HCT116 (cell line): ENCODE measurements at regions not wholly inside any gene's neighbourhood (a gene's known extent, or its start where the extent isn't known, plus 50 kb on each side); places are given as distances from the start of the nearest gene placed in this dataset.

Experiments
- ATAC-seq: fragments of 200-7000 bp; cut with Tn5 transposase; 2 replicates; pipeline ENCODE4 v1.9.1; 2020; ENCODE audit warnings: mild to moderate bottlenecking, moderate library complexity
- BruUV-seq: library from RNA; stranded (reverse); fragments of 400-500 nt; replicated peaks from 2 replicates; lab custom pipeline; 2021; lab: Mats Ljungman, UMichigan
- CTCF ChIA-PET: fragments of 300-600 bp; sonication (Branson Sonifier 250); formaldehyde crosslinking; loops from one replicate; lab custom pipeline; 2021; ENCODE audit warnings: antibody characterized with exemption; lab: Charles Lee
- POLR2A ChIA-PET: fragments of 300-600, 350-600 bp; sonication (Branson Sonifier 250); formaldehyde crosslinking; loops from one replicate; lab custom pipeline; 2021; ENCODE audit warnings: antibody characterized with exemption; lab: Charles Lee
- RAD21 ChIA-PET, 2 experiments: fragments of 300-600 bp; sonication (Branson Sonifier 250); formaldehyde crosslinking; loops; one replicate each; lab custom pipeline; 2023; ENCODE audit warnings: low total read pairs in 2 of 2; ENCODE audit not compliant: uncharacterized antibody in 2 of 2, unreplicated experiment in 2 of 2, low non-redundant PET in 1 of 2; lab: Charles Lee
- DNase-seq: peaks from one replicate; pipeline ENCODE4 v3.0.0-alpha.2; 2010; ENCODE audit warnings: low read depth, low spot score
- H2AFZ ChIP-seq: fragments of 200-600 bp; shearing (Covaris generic), sonication (generic); 2 replicates; pipeline ENCODE4 v1.6.1; 2017; ENCODE audit warnings: low read depth, mixed run types, mixed read lengths, antibody characterized with exemption, low read length; ENCODE audit not compliant: poor library complexity, severe bottlenecking
- H3K27ac ChIP-seq: 2 replicates; pipeline ENCODE4 v1.5.1; 2012; ENCODE audit warnings: low read depth, low read length
- H3K27me3 ChIP-seq: fragments of 200-600 bp; sonication (generic); 2 replicates; pipeline ENCODE4 v1.6.1; 2016; ENCODE audit warnings: mixed run types, low read length, mixed read lengths; ENCODE audit not compliant: insufficient read depth
- H3K36me3 ChIP-seq, 2 experiments: fragments of 200-500 bp in 1 of 2; fragments of 200-600 bp in 1 of 2; sonication (Bioruptor generic) in 1 of 2; sonication (generic) in 1 of 2; 2 replicates each; pipeline versions ENCODE4 v1.5.1 to v1.6.1; 2014 to 2016; ENCODE audit warnings: low read length in 2 of 2, inconsistent platforms in 1 of 2, mixed read lengths in 1 of 2, mixed run types in 1 of 2; ENCODE audit not compliant: insufficient read depth in 2 of 2, control insufficient read depth in 1 of 2
- H3K4me1 ChIP-seq, 2 experiments: fragments of 200-600 bp in 1 of 2; sonication (generic) in 1 of 2; 2 replicates each; pipeline versions ENCODE4 v1.5.1 to v1.6.1; 2012 to 2017; ENCODE audit warnings: low read length in 2 of 2, inconsistent platforms in 1 of 2, mild to moderate bottlenecking in 1 of 2, mixed read lengths in 1 of 2, mixed run types in 1 of 2, moderate library complexity in 1 of 2; ENCODE audit not compliant: insufficient read depth in 2 of 2, control insufficient read depth in 1 of 2
- H3K4me2 ChIP-seq: fragments of 200-600 bp; sonication (generic); 2 replicates; pipeline ENCODE4 v1.6.1; 2017; ENCODE audit warnings: mixed run types, low read length, mixed read lengths
- H3K4me3 ChIP-seq, 2 experiments: fragments of 200-600 bp in 1 of 2; sonication (generic) in 1 of 2; replicated peaks in 1 of 2; 2 replicates each; pipeline ENCODE4 v1.5.1; 2011 to 2016; ENCODE audit warnings: low read length in 2 of 2, control low read depth in 1 of 2, low read depth in 1 of 2, mild to moderate bottlenecking in 1 of 2, mixed read lengths in 1 of 2, mixed run types in 1 of 2
- H3K79me2 ChIP-seq: fragments of 200-600 bp; sonication (generic); 2 replicates; pipeline ENCODE4 v1.6.1; 2017; ENCODE audit warnings: mild to moderate bottlenecking, mixed run types, low read length, moderate library complexity, mixed read lengths; ENCODE audit not compliant: insufficient read depth
- H3K9ac ChIP-seq: fragments of 200-600 bp; sonication (generic); 2 replicates; pipeline ENCODE4 v1.6.1; 2016; ENCODE audit warnings: low read length, mixed read lengths
- H3K9me2 ChIP-seq: fragments of 200-600 bp; sonication (generic), shearing (Covaris generic); 2 replicates; pipeline ENCODE4 v1.6.1; 2017; ENCODE audit warnings: mixed run types, mild to moderate bottlenecking, moderate library complexity; ENCODE audit not compliant: insufficient read depth
- H3K9me3 ChIP-seq, 2 experiments: fragments of 200-500 bp in 1 of 2; fragments of 200-600 bp in 1 of 2; sonication (Bioruptor generic) in 1 of 2; sonication (generic) in 1 of 2; 2 replicates each; pipeline ENCODE4 v1.6.1; 2014 to 2017; ENCODE audit warnings: low read length in 2 of 2, mixed read lengths in 2 of 2, inconsistent platforms in 1 of 2, low read depth in 1 of 2, mild to moderate bottlenecking in 1 of 2, mixed run types in 1 of 2, moderate library complexity in 1 of 2; ENCODE audit not compliant: control insufficient read depth in 1 of 2, insufficient read depth in 1 of 2
- H4K20me1 ChIP-seq: fragments of 200-600 bp; sonication (generic), shearing (Covaris generic); 2 replicates; pipeline ENCODE4 v1.6.1; 2017; ENCODE audit warnings: mixed run types, mild to moderate bottlenecking, moderate library complexity; ENCODE audit not compliant: insufficient read depth
- ATF3 ChIP-seq: IDR thresholded peaks from 2 replicates; pipeline ENCODE4 v1.6.1; 2012
- ELF1 ChIP-seq: IDR thresholded peaks from 2 replicates; pipeline ENCODE4 v1.6.1; 2012; ENCODE audit warnings: low read depth, borderline replicate concordance
- EZH2 ChIP-seq: fragments of 200-600 bp; sonication (generic); IDR thresholded peaks from 2 replicates; pipeline ENCODE4 v1.6.1; 2017; ENCODE audit warnings: antibody characterized with exemption, mixed run types
- EZH2phosphoT487 ChIP-seq: fragments of 200-600 bp; IDR thresholded peaks from 2 replicates; pipeline ENCODE4 v1.6.1; 2018; ENCODE audit warnings: antibody characterized with exemption, borderline replicate concordance
- FOSL1 ChIP-seq: IDR thresholded peaks from 2 replicates; pipeline ENCODE4 v1.6.1; 2012; ENCODE audit warnings: low read depth
- JUND ChIP-seq: IDR thresholded peaks from 2 replicates; pipeline ENCODE4 v1.6.1; 2012
- POLR2AphosphoS5 ChIP-seq: IDR thresholded peaks from 2 replicates; pipeline ENCODE4 v1.6.1; 2011; ENCODE audit warnings: mild to moderate bottlenecking, low read depth, low read length, moderate library complexity
- SP1 ChIP-seq: IDR thresholded peaks from 2 replicates; pipeline ENCODE4 v1.6.1; 2012; ENCODE audit warnings: low read depth
- SRF ChIP-seq: IDR thresholded peaks from 2 replicates; pipeline ENCODE4 v1.6.1; 2012; ENCODE audit warnings: low read depth
- YY1 ChIP-seq: IDR thresholded peaks from 2 replicates; pipeline ENCODE4 v1.6.1; 2011; ENCODE audit warnings: low read length, low read depth, moderate library complexity, mild to moderate bottlenecking; ENCODE audit not compliant: insufficient replicate concordance; ENCODE audit errors: extremely low read depth
- intact Hi-C: fragments of 100-400 bp; cut with micrococcal nuclease; formaldehyde crosslinking; loops from 2 replicates; pipeline ENCODE4 v1.10.0; 2022
- TF ChIP-seq, protein P1 (sequence below): IDR thresholded peaks from 2 replicates; pipeline ENCODE4 v1.6.1; 2011; ENCODE audit warnings: mild to moderate bottlenecking, low read length, moderate library complexity; ENCODE audit not compliant: insufficient replicate concordance; ENCODE audit errors: extremely low read depth
- TF ChIP-seq, protein P2 (sequence below), 3 experiments: fragments of 200-600 bp in 1 of 3; sonication (generic) in 1 of 3; IDR thresholded peaks in 2 of 3; conservative IDR thresholded peaks in 1 of 3; 2 replicates each; pipeline ENCODE4 v1.5.1; 2012 to 2017; ENCODE audit warnings: low read depth in 2 of 3, low read length in 2 of 3, antibody characterized with exemption in 1 of 3, borderline replicate concordance in 1 of 3, control low read depth in 1 of 3, mild to moderate bottlenecking in 1 of 3, mixed read lengths in 1 of 3, mixed run types in 1 of 3, moderate library complexity in 1 of 3; ENCODE audit not compliant: insufficient read depth in 1 of 3

DNA sequence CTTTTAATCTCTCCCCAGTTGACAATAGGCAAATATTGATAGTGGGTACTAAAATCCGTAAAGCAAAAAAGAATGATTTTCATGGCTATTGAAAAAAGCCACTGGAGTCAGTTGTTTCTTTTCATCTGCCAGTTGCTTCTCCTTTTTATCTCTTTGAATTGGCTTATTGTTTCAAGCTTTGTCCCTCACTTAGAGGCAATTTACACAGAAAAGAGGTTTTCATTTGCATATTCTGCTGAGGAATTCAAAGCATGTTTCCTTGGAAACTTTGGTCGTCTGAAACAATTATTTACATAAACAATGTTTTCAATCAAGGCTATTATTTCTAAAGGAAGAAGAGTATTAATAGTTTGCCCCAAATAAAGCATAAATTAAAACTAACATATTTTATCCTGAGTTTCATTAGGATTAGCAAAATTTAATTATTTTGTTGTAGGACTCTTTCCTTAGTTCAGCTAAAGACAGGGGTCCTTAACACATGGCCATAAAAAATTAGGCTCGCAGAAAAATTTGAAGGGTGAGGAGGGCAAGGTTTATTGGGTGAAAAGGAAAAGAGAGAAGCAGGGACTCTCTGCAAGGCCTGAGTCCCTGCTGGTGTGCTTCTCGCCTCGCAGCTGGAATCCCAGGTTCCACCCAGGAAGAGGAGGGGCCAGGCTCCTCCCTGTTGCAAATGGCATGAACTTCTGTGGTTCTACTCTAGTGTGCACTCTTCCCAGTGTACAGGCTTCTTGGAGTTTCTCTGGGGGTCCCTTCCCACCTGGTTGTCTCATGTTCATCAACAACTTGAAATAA, 138.8 kb upstream of the LAMA2 start:
- Histone ChIP-seq H3K9ac (no peak overlapping the region), H3K36me3 (no peaks in the 10 kb centered on the region), H3K27ac (no peak overlapping the region), H4K20me1 (no peaks in the 10 kb centered on the region), H2AFZ (peak overlapping the region; percentile 71), H3K4me2 (no peak overlapping the region), H3K9me2 (peaks cover 5% of the 10 kb centered on the region; the same call in 1 of the 2 replicates), H3K9me3 (no peaks in the 10 kb centered on the region), H3K27me3 (no peaks in the 10 kb centered on the region), H3K79me2 (no peaks in the 10 kb centered on the region), H3K4me3 (no peak overlapping the region), H3K4me1 (peaks cover 0 to 2% of the 10 kb centered on the region in 2 experiments; a peak in 3 of 4 replicates)
- TF ChIP-seq YY1: no peak
- TF ChIP-seq, protein P1, sequence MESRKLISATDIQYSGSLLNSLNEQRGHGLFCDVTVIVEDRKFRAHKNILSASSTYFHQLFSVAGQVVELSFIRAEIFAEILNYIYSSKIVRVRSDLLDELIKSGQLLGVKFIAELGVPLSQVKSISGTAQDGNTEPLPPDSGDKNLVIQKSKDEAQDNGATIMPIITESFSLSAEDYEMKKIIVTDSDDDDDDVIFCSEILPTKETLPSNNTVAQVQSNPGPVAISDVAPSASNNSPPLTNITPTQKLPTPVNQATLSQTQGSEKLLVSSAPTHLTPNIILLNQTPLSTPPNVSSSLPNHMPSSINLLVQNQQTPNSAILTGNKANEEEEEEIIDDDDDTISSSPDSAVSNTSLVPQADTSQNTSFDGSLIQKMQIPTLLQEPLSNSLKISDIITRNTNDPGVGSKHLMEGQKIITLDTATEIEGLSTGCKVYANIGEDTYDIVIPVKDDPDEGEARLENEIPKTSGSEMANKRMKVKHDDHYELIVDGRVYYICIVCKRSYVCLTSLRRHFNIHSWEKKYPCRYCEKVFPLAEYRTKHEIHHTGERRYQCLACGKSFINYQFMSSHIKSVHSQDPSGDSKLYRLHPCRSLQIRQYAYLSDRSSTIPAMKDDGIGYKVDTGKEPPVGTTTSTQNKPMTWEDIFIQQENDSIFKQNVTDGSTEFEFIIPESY: no peak
- no peak for TF ChIP-seq JUND
- TF ChIP-seq ATF3: no peak
- no peak for TF ChIP-seq EZH2phosphoT487
- no peak for TF ChIP-seq ELF1
- no peak for TF ChIP-seq EZH2
- no peak for TF ChIP-seq SP1
- no peak for TF ChIP-seq FOSL1
- no peak for TF ChIP-seq POLR2AphosphoS5
- no peak for TF ChIP-seq SRF
- TF ChIP-seq, protein P2, sequence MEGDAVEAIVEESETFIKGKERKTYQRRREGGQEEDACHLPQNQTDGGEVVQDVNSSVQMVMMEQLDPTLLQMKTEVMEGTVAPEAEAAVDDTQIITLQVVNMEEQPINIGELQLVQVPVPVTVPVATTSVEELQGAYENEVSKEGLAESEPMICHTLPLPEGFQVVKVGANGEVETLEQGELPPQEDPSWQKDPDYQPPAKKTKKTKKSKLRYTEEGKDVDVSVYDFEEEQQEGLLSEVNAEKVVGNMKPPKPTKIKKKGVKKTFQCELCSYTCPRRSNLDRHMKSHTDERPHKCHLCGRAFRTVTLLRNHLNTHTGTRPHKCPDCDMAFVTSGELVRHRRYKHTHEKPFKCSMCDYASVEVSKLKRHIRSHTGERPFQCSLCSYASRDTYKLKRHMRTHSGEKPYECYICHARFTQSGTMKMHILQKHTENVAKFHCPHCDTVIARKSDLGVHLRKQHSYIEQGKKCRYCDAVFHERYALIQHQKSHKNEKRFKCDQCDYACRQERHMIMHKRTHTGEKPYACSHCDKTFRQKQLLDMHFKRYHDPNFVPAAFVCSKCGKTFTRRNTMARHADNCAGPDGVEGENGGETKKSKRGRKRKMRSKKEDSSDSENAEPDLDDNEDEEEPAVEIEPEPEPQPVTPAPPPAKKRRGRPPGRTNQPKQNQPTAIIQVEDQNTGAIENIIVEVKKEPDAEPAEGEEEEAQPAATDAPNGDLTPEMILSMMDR (IDR thresholded peaks at IDR 0.05 in 2 of 3, conservative IDR thresholded peaks at IDR 0.05 in 1 of 3; ENCODE audit: borderline replicate concordance in 1 of 3, insufficient read depth in 1 of 3, low read depth in 2 of 3, low read length in 2 of 3): no peak
- RAD21 ChIA-PET: no interaction called here
- intact Hi-C loops: no loop called here
- ATAC-seq (no peak), DNase-seq (no peak)
- no TSS peak for BruUV-seq
- POLR2A ChIA-PET: no interaction called here
- CTCF ChIA-PET: interaction anchor here (1.2 kb wide), 1 partner anchor 13 kb away, joined by 4 read pairs; no protein-coding TSS in a partner anchor
